Esophagus muscularis mucosa (tissue), 3 donors: ENCODE measurements at regions not wholly inside any gene's neighbourhood (a gene's known extent, or its start where the extent isn't known, plus 50 kb on each side); places are given as distances from the start of the nearest gene placed in this dataset.

Experiments
- CTCF ChIP-seq, 3 experiments: fragments of 200-600 bp in 2 of 3; fragments of 450-650 bp in 1 of 3; sonication (generic) in 2 of 3; IDR thresholded peaks; one replicate each; pipeline ENCODE4 v1.5.1; 2017 to 2019; ENCODE audit warnings: antibody characterized with exemption in 3 of 3, mild to moderate bottlenecking in 2 of 3, moderate library complexity in 1 of 3
- POLR2A ChIP-seq: fragments of 450-650 bp; IDR thresholded peaks from one replicate; pipeline ENCODE4 v1.6.1; 2017; ENCODE audit warnings: antibody characterized with exemption, moderate library complexity, mild to moderate bottlenecking, low read depth
- POLR2AphosphoS5 ChIP-seq, 2 donors: sonication (generic); formaldehyde crosslinking; IDR thresholded peaks; one replicate each; pipeline ENCODE4 v1.6.1; 2017; ENCODE audit warnings: antibody characterized with exemption in 2 of 2

GRCh38 chr2:59830601-59831000 is 722.9 kb downstream of the BCL11A start:
- TF ChIP-seq CTCF (IDR thresholded peaks at IDR 0.05) (no peak), POLR2AphosphoS5 (IDR thresholded peaks at IDR 0.05) (no peak), POLR2A (no peak)
